HepG2 (cell line): ENCODE measurements at regions not wholly inside any gene's neighbourhood (a gene's known extent, or its start where the extent isn't known, plus 50 kb on each side); places are given as distances from the start of the nearest gene placed in this dataset.

Experiments used
- GABPB1 ChIP-seq: IDR thresholded peaks from 2 replicates; pipeline ENCODE4 v1.6.1; 2016; ENCODE audit warnings: mild to moderate bottlenecking, missing genetic modification reagents, moderate library complexity, missing compliant biosample characterization
- JARID2 ChIP-seq: sonication (generic); formaldehyde crosslinking; IDR thresholded peaks from 2 replicates; pipeline ENCODE4 v1.8.1; 2023; ENCODE audit warnings: missing genetic modification reagents, inconsistent platforms; ENCODE audit not compliant: insufficient replicate concordance
- PHF21A ChIP-seq: sonication (generic); formaldehyde crosslinking; IDR thresholded peaks from 2 replicates; pipeline ENCODE4 v1.5.0; 2020; ENCODE audit warnings: mild to moderate bottlenecking, missing genetic modification reagents
- SRSF9 ChIP-seq: fragments of 200-400 bp; formaldehyde crosslinking; IDR thresholded peaks from 2 replicates; pipeline ENCODE4 v1.6.1; 2018; ENCODE audit warnings: borderline replicate concordance, mild to moderate bottlenecking, low read depth, low read length; ENCODE audit not compliant: insufficient read depth, poor library complexity, severe bottlenecking
- TRIM24 ChIP-seq: sonication (generic); formaldehyde crosslinking; IDR thresholded peaks from 2 replicates; pipeline ENCODE4 v1.8.0; 2022; ENCODE audit warnings: mild to moderate bottlenecking, missing genetic modification reagents
- WIZ ChIP-seq: sonication (generic); formaldehyde crosslinking; IDR thresholded peaks from 2 replicates; pipeline ENCODE4 v1.5.1; 2020; ENCODE audit warnings: mild to moderate bottlenecking, missing genetic modification reagents
- ZNF572 ChIP-seq: sonication (generic); formaldehyde crosslinking; IDR thresholded peaks from 2 replicates; pipeline ENCODE4 v1.5.1; 2020; ENCODE audit warnings: mild to moderate bottlenecking, missing genetic modification reagents
- ZNF784 ChIP-seq: sonication (generic); formaldehyde crosslinking; IDR thresholded peaks from 2 replicates; pipeline ENCODE4 v1.5.1; 2020; ENCODE audit warnings: missing genetic modification reagents, mild to moderate bottlenecking, borderline replicate concordance
- TF ChIP-seq, protein P1 (sequence below): sonication (generic); formaldehyde crosslinking; IDR thresholded peaks from 2 replicates; pipeline ENCODE4 v1.4.0; 2020; ENCODE audit warnings: mild to moderate bottlenecking, missing genetic modification reagents
- TF ChIP-seq, protein P2 (sequence below): IDR thresholded peaks from 2 replicates; pipeline ENCODE4 v1.6.1; 2012; ENCODE audit warnings: low read depth, low read length, improper control_type of control experiment
- TF ChIP-seq, protein P3 (sequence below): sonication (generic); formaldehyde crosslinking; IDR thresholded peaks from 2 replicates; pipeline ENCODE4 v1.5.0; 2020; ENCODE audit warnings: mild to moderate bottlenecking, missing genetic modification reagents, moderate library complexity

DNA sequence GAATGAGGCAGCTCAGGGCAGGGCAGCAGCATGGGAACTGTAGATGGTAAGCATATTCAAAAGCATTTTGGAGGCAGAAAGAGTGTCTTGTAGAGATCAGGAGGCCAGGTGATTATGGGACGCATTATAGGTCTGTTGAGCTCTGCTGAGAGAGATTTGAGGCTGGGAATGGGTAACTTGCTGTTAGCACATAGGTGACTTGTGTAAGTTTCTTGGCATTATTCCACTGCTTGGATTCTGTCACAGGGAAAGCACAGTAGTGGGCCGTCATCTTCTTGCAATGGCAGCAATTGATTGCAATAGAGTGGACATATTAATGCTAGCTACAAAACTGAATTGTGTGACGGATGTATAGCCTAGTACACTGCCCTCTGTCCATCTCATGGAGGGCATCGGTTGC is 434.3 kb upstream of the IGFBP3 start:
- TF ChIP-seq, protein P1, sequence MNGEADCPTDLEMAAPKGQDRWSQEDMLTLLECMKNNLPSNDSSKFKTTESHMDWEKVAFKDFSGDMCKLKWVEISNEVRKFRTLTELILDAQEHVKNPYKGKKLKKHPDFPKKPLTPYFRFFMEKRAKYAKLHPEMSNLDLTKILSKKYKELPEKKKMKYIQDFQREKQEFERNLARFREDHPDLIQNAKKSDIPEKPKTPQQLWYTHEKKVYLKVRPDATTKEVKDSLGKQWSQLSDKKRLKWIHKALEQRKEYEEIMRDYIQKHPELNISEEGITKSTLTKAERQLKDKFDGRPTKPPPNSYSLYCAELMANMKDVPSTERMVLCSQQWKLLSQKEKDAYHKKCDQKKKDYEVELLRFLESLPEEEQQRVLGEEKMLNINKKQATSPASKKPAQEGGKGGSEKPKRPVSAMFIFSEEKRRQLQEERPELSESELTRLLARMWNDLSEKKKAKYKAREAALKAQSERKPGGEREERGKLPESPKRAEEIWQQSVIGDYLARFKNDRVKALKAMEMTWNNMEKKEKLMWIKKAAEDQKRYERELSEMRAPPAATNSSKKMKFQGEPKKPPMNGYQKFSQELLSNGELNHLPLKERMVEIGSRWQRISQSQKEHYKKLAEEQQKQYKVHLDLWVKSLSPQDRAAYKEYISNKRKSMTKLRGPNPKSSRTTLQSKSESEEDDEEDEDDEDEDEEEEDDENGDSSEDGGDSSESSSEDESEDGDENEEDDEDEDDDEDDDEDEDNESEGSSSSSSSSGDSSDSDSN (CRISPR knock-in tag), result no peak
- TF ChIP-seq, protein P2, sequence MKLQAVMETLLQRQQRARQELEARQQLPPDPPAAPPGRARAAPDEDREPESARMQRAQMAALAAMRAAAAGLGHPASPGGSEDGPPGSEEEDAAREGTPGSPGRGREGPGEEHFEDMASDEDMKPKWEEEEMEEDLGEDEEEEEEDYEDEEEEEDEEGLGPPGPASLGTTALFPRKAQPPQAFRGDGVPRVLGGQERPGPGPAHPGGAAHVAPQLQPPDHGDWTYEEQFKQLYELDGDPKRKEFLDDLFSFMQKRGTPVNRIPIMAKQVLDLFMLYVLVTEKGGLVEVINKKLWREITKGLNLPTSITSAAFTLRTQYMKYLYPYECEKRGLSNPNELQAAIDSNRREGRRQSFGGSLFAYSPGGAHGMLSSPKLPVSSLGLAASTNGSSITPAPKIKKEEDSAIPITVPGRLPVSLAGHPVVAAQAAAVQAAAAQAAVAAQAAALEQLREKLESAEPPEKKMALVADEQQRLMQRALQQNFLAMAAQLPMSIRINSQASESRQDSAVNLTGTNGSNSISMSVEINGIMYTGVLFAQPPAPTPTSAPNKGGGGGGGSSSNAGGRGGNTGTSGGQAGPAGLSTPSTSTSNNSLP, result no peak
- TF ChIP-seq TRIM24 (no peak), ZNF572 (CRISPR knock-in tag) (no peak), GABPB1 (CRISPR knock-in tag) (no peak), SRSF9 (no peak), JARID2 (CRISPR knock-in tag) (no peak), ZNF784 (CRISPR knock-in tag) (no peak), WIZ (CRISPR knock-in tag) (no peak), PHF21A (CRISPR knock-in tag) (no peak)
- TF ChIP-seq, protein P3, sequence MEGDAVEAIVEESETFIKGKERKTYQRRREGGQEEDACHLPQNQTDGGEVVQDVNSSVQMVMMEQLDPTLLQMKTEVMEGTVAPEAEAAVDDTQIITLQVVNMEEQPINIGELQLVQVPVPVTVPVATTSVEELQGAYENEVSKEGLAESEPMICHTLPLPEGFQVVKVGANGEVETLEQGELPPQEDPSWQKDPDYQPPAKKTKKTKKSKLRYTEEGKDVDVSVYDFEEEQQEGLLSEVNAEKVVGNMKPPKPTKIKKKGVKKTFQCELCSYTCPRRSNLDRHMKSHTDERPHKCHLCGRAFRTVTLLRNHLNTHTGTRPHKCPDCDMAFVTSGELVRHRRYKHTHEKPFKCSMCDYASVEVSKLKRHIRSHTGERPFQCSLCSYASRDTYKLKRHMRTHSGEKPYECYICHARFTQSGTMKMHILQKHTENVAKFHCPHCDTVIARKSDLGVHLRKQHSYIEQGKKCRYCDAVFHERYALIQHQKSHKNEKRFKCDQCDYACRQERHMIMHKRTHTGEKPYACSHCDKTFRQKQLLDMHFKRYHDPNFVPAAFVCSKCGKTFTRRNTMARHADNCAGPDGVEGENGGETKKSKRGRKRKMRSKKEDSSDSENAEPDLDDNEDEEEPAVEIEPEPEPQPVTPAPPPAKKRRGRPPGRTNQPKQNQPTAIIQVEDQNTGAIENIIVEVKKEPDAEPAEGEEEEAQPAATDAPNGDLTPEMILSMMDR (CRISPR knock-in tag), result no peak
